CD4-positive, alpha-beta T cell treated with Interleukin-4 for 1 hour (primary cell): ENCODE measurements at regions not wholly inside any gene's neighbourhood (a gene's known extent, or its start where the extent isn't known, plus 50 kb on each side); places are given as distances from the start of the nearest gene placed in this dataset.

ENCODE experiments used
- DNase-seq, 2 donors: peaks; one replicate each; pipeline ENCODE4 v3.0.0-alpha.2; 2020 to 2022

DNA sequence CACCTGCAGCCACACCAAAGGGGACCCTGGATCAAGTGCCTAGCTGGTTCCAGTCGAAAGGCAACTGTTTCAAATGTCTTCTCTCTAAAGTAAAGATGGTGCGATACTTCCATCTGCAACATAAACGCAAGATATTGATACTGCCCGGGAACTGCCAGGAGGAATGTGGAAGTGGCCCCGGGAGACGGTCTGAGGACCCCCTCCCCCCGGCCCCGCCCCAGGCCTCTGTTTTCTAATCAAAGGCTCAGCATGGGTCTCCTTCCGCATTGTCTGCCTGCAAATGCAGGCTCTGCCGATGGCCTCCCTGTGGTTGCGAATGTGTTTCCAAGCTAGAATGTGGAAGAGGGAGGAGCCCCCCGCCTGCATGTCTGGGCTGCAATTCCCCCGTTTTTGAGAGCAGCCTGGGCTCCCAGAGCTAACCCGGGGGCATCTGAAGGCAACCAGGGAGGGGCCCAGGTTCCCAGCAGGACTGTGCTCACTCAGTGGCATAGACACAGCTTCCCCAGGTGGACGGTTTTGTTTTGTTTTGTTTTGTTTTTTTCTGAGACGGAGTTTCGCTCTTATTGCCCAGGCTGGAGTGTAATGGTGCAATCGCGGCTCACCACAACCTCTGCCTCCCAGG is 223.9 kb upstream of the PPP2R2D start:
- no peak for DNase-seq

- no peak for DNase-seq
Measured at GRCh38 chr10:131677671-131678070, 223.1 kb upstream of the PPP2R2D start.

GRCh38 chr10:131678171-131678570 is 222.6 kb upstream of the PPP2R2D start:
- no peak for DNase-seq

DNA sequence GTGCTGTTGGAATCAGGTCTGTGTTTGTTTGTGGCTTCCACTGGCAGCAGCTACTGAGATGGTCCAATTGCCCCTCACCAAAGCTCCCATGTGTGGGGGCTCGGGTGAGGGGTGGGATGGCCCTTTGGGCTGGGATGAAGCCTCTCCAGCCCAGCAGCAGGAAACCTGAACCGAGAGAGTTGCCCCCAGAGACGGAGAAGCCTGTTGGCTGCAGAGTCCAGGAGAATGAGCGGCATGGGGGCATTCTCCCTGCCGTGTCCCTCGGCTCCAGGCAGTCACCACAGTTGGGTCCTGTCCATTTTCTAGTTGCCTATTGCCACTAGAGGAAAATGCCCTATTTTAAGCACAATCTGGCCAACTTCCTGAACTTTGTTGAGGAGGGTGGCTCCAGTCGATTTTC is 222.2 kb upstream of the PPP2R2D start:
- DNase-seq: no peak

- no peak for DNase-seq
Measured at GRCh38 chr10:131679926-131680325, 220.9 kb upstream of the PPP2R2D start.

DNA sequence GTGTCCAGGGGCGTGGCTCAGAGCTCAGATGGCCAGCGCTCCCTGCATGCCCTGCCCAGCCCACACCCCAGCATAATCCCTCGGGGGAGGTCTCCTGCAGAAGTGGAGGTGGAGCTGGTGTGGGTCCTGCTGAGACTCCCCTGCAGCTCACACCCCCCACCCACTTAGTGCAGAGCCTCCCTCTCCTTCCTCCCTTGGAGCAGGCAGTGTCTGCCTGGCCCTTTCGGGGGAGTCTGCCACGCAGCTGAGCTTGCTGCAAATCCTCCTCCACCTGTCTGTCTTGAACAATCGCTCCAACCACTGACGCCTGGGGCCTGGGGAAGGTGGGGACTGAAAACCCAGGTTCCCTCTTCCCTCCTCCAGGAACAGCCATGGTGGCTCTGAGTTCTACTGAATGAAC is 219.7 kb upstream of the PPP2R2D start:
- DNase-seq: no peak

- no peak for DNase-seq
Measured at GRCh38 chr10:131681656-131682055, 219.2 kb upstream of the PPP2R2D start.

DNA sequence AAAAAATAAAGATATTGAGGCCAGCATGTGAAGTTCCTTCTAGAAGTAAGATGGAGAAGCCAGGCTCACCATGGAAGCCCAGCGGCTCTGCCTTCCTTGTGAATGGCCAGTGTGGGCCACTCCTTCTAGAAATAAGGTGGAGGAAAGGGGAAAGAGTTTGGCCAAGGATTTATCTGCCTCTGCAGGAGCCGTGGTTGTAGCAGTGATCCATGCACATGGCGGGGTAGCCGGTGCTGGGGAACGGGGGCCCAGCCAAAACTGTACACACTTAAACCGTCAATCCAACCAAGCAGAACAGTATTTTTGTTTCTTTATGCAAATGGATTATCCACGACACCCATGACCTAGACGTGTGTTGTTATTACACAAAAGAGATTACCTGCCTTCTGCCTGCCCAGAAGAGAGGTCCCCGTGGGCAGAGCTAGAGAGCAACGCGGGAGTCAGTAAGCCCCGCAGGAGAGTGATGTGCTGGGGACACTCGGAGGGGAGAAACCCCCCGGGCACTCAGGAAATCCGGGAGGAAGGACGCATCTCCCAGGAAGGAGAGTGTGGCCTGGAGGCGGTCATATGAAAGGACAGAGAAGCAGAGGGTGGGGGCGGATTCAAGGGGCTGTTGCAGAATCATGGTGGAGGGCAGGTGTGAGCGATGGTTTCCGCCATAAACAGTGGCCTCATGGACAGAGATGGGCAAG is 218.4 kb upstream of the PPP2R2D start:
- DNase-seq: no peak

DNA sequence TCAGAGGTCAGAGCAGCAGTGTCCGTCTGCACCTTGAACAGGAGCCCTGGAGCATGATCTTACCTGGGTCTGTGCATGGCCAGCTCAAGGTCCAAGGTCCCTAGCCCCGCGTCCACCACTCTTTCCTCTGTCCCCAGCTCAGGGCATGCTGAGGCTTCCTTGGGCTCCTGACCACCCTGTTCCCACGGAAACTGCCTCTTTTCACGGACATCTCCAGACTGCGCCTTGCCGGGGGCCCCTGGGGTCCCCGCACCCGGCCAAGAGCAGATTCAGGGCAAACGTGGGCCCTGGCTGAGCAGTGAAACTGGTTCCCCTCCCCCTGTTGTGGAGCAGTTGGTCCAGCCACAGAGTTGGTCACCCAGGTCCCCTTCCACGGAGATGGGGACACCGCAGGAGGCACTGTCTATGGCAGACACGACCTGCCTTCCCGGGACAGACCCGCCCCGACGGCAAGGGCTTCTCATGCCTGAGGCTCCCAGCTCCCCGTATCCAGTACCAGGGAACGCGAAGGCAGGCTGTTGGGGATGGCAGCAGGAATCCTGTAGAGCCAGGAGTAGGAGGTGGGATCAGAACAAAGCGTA is 217.4 kb upstream of the PPP2R2D start:
- no peak for DNase-seq

- DNase-seq: no peak
Measured at GRCh38 chr10:131683941-131684340, 216.9 kb upstream of the PPP2R2D start.

DNA sequence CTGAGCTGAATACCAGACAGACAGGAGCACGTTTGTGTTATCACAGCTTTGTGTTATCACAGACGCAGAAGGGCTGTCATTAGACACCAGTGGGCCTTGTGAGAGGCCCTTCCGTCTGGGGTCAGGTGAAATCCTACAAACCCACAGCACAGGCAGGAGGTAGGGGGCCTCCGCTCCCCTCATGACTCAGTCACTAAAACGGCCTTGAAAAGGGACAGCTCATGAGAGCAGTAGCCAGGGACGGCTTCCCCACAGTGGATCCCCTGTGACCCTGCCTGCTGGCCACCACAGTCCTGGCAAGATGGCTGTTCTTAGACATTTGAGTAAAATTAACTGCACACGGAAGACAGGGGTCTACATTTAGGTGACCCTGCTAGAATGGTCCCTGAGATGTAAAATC is 215.8 kb upstream of the PPP2R2D start:
- DNase-seq: no peak

- no peak for DNase-seq
Measured at GRCh38 chr10:131685576-131685975, 215.2 kb upstream of the PPP2R2D start.

DNA sequence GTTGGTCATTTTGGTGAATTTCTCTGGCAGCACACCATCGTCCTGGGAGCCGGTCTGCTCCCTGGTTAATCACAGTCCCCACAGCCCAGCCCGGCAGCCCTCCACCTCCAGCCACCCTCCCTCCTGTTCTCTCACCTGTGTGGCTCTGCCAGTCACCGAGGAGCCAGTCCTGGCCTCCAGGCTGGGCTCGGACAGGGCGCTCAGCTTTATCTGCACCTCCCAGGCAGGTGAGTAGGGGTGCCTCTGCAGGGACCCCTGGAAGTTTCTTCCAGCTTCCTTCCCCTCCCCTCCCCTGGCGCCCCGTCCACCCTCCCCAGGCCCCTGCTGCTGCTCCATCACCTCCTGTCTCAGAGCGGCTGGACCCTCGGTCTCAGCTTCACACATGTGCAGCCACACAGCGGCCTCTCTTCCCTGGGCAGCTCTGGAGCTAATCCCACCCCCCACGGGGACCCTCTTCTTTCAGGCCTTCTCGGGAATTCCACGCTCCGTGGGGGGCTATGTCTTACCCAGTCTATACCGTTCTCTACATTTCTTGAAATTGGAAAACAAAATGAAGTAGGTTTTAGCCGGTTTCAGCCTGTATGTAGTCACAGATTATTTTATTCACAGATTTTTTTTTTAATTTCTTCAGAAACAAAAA is 213.9 kb upstream of the PPP2R2D start:
- DNase-seq: no peak

- no peak for DNase-seq
Measured at GRCh38 chr10:131688304-131688703, 212.5 kb upstream of the PPP2R2D start.

DNA sequence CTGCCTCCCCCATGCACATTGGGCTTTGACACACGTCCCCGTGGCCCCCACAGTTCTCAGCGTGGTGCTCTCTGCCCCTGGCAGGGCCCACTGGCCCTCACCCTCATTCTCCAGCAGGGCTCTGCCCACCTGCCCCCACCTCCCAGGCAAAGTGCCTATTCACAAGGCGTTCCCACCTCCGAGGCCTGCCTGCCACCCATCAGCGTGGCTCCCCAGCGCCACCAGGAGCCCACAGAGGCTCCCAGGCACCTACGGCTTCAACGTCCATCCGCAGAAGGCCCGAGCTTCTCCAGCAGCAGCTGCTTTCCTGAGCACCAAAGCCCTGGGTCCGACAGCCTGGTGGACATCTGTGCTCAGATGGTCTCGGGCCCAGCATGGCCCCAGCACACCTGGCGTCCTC is 211.8 kb upstream of the PPP2R2D start:
- DNase-seq: no peak

DNA sequence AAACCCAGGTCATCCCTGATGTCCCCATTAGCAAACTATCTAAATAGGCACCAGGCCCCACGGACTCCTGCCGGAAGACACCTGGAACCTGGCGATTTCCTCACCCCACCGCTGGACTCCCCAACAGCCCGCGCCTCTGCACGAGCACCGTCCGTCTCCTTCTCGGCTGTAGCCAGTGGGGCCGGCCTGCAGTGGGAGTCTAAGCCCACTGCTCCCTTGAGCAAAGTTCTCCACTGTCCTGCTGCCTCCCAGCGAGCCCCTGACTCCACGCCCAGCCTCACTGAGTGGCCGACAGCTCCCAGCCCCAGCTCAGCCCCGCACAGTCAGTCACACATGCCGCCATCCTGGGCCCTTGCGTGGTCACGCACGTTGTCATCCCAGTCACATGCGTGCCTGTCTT is 211.3 kb upstream of the PPP2R2D start:
- DNase-seq: no peak

- no peak for DNase-seq
Measured at GRCh38 chr10:131689954-131690757, 210.7 kb upstream of the PPP2R2D start.

- DNase-seq: no peak
Measured at GRCh38 chr10:131690805-131691239, 210.0 kb upstream of the PPP2R2D start.

- DNase-seq: no peak
Measured at GRCh38 chr10:131691481-131692090, 209.2 kb upstream of the PPP2R2D start.

GRCh38 chr10:131692176-131692575 is 208.6 kb upstream of the PPP2R2D start:
- no peak for DNase-seq

DNA sequence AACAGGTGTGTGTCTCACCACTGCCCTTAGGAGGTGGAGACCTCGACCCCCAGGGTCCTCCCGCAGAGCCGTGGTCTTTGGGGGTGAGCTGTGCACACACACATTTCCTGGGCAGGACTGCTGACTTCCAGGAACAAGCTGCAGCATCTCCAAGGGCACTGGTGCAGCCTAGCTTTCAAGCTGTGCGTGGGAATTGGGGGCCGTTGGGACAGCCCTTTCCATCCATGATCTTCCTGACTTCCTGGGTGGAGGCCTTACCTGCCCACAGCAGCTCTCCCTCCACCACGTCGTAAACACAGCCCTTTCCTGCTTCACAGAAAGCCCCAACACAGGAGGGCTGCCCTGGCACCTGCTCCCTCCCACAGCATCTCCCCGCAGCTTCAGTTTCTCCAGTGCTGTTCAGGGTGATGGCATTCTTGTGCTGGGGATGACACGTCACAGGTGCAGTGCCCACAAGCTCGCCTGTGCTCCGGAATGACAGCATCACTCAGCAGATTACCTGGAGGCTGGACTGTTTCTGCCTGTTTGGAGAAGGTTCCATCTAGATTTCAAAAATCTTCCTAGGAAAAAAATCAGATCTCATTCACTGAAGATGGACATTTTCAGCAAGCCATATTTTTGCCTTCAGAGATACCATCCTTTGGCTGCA is 208.0 kb upstream of the PPP2R2D start:
- no peak for DNase-seq

- DNase-seq: no peak
Measured at GRCh38 chr10:131693766-131694165, 207.0 kb upstream of the PPP2R2D start.
